ENCODE measurements at regions not wholly inside any gene's neighbourhood (a gene's known extent, or its start where the extent isn't known, plus 50 kb on each side); places are given as distances from the start of the nearest gene placed in this dataset.
A peak's percentile ranks its signal among the peaks of the same experiment; 100 is the strongest.
"Not testable (repeated sequence)": the region's sequence is repeated elsewhere in the genome, so short reads cannot be mapped to it uniquely, and the experiment has no call there.

DNA sequence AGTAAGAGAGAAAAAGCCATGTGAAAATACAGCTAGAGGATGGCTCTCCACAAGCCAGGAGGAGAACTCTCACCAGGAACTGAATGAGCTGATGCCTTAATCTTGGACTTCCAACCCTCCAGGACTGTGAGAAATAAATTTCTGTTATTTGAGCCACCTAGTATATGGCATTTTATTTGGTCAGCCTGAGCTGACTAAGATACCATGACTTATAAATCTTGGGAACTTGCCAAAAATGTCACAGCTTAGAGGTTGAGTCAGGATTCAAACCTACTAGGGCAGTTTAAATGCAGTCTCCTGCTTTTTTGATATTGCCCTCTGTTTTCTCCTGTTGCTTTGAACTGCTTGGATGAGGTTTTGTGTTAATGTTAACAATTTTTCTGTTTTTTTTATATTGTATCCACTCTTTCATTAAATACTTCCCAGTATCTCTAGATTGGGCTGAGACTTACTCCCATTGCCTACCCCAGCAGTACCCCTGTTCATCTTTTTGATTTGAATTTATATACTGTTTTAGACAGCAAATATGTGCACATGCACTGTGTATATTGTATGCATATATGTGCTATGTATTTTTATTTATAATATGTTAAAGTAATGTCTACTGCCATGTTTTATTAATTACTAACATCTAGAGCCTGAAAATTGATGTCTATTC, 1223.2 kb downstream of the OTOL1 start:
- peak; percentile 63 for DNase-seq (ENCODE audit: low spot score)

DNA sequence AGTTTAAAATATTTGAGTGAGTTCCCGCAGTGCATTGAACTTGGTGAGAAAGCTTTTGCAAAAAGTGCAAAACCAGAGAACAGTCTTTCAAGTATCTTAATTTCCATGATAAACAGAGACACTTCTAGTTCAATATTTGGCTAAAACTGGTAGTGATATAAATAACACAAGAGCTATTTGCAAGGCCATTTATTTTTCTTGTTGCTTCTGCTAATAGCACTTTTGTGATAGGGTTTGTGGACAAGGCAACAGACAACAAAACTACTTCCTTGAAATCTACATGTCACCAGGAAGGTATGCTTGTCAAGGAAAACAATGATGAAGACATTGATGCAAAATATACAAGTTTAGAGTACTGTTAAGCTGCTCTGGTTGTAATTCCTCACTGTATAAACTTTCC, 1225.1 kb downstream of the OTOL1 start:
- no peak for DNase-seq (ENCODE audit: low spot score)

DNA sequence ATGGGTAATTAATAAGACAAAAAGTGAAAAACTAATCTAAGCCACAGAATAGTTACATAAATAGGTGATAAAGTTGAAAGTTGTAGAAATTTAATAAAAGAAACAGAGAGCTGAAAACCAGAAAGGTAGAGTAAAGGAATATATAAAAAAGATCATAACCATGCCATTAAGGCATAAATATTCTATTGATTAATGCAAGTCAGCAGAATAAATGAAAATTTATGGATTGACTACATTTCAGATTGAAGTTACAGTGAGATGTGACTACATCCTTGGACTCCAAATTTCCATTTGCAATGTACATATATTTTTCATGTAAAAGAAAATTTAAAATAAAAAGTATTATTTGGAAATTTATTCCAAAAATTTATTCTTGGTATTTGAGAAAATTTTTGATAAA, 1225.7 kb downstream of the OTOL1 start:
- DNase-seq (ENCODE audit: low spot score): no peak

DNA sequence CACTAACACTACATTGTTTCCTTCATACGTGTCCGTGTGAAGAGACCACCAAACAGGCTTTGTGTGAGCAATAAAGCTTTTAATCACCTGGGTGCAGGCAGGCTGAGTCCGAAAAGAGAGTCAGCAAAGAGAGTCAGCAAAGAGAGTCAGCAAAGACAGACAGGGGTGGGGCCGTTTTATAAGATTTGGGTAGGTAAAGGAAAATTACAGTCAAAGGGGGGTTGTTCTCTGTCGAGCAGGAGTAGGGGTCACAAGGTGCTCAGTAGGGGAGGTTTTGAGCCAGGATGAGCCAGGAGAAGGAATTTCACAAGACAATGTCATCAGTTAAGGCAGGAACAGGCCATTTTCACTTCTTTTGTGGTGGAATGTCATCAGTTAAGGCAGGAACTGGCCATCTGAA, 1226.2 kb downstream of the OTOL1 start:
- DNase-seq (ENCODE audit: low spot score): not testable (repeated sequence)

DNA sequence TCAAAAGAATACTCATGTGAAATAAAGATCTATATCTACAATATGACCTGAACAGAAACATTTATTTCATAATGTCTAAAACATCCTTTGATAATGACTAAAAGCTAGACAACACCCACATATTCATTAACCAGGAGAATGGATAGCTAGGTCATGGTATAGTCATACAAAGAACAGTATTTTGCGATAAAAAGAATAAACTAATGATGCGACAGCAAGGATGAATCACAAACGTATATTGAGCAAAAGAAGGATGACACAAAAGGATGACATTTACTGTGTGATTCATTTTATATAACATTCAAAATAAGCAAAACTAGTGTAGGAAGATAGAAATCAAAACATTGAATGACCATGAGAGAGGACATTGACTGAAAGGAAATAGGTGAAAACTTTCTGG, 1233.1 kb downstream of the OTOL1 start:
- peak; percentile 4 for DNase-seq (ENCODE audit: low spot score)

DNA sequence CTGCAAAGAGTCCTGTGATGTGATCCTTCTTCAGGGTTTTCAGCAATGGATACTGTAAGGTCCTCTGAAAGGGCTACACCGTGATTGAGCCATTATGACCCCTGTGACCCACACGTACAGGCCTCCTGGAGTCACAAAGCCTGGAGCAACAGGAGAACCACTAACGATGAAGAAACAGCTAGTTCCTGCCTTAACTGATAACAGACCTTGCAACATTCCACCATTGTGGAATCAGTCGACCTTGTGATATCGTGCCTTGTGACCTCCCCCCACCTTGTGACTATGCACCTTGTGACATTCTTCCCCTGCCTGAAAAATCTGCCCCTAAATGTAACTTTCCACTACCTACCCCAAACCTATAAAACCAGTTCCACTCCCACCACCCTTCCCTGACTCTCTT, 1235.4 kb downstream of the OTOL1 start:
- not testable (repeated sequence) for DNase-seq (ENCODE audit: low spot score)

DNA sequence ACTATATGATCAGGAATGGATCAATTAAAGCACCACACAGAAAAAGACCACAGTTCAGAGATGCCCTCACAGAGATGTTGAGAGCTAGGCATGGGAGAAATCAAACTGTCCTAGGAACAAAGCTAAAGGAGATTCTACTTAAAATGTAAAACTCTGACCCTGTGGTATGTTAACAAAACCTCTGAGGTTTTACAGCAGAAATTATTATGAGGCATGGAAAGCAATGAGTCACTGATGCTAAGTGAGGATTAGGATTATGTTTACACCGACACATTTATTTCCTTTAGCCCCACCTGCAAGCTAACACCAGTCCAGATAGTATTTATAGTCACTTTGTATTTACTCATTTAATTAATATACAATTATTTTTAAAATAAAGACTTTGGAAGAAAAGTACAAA, 1242.2 kb downstream of the OTOL1 start:
- DNase-seq (ENCODE audit: low spot score): peak; percentile 3

DNA sequence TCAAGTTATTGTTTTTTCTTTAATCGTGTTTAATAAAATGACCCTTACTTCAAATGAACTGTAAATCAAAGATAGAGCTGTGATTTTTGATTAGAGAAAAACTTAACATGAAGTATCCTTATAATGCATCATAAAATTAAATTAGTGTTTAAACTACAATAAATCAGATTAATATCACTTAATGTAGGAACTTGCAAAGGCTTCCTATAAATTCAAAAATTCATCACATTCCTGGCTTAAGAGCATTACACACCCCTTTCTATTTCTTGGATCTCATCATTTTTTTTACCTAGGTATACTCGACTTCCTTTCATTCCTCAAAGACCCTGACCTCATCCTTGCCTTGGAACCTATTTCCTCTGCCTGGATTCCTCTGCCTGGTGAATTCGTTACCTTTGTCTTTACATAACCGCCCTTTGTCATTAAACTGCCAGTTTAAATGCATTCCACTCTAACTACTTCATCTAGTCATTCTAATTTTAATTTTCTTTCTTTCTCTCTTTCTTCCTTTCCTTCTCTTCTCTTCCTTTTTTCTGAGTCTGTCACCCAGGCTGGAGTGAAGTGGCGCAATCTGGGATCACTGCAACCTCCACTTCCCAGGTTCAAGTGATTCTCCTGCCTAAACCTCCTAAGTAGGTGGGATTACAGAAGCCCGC, 1244.5 kb downstream of the OTOL1 start:
- no peak for DNase-seq (ENCODE audit: low spot score)

DNA sequence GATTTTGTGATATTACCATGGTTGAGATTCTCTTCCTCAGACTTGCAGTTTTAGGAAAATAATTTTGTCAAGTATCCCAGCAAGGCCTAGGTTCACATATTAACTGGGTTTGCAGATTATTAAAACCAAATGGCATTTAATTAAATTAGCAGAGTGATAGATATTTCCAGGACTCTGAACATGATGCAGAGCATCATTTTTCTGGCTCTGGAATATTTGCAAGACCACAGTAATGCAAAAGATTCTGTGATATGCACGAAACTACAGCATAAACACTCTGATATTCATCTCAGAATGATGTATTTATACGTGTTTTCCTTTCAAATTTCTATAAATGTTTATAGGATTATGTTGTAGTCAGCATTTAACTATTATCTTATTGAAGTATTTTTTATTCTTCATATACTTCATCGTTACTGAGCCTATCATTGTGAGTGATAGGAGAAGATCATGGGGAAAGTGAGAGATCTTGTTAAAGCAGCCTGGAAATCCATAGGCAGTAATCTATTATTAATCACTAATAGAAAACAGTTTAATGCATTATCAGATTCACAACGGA, 1245.6 kb downstream of the OTOL1 start:
- DNase-seq (ENCODE audit: low spot score): no peak

DNA sequence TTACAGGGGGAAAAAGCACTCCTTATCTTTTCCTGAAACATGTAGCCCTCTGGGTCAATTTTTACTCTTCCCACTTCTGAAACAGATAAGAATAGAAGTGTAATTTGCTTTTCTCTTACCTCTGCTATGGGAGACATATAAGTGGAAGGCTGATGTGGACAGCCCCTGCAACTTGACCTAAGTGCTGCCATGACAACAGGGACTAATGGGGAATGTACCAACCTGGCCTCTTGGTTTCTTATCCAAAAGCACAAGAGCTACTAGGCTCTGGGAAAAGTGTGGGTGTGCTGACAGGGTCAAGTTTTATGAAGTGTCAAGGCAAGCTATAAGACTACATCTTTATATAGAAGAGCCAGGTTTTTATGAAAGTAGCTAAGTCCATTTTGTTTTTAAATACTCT, 1246.5 kb downstream of the OTOL1 start:
- no peak for DNase-seq (ENCODE audit: low spot score)

DNA sequence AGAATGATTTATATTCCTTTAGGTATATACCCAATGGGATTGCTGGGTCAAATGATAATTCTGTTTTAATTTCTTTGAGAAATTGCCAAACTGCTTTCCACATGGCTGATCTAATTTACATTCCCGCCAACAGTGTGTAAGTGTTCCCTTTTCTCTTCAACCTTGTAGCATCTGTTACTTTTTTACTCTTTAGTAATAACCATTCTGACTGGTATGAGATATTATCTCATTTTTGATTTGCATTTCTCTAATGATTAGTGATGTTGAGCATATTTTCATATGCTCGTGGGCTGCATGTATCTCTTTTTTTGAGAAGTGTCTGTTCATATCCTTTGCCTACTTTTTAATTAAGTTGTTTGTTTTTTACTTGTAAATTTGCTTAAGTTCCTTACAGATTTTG, 1264.2 kb downstream of the OTOL1 start:
- DNase-seq (ENCODE audit: low spot score): no peak

DNA sequence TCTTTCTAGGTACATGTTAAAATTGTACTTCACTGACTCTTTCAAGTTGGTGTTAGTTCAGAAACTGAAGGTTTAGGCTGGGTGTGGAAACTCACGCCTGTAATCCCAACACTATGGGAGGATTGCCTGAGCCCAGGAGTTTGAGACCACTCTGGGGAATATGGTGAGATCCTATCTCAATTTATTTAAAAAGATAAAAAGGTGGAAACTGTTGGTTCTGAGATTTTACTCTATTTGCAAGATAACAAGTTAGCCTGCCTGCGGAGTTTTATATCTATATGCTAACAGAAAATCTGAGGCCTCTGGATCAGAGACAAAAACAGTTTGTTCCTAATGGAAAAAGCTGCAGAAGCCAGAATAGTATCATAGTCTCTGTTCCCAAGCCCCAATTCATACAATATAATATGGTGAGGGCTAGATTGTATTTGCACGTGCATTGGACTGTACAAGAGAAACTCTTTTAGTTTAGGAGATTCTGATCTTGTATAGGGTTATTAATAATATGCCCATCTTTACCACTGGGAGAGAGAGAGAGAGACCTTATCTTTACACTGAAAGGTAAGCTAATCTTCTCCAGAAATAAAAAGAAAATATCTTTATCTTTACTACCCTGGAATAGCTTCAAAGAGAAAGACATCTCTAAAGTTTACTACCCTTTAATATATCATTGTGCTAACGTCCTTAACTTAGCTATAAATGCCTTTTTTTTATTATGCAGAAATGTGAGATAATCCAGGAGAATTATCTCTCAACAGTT, 1267.6 kb downstream of the OTOL1 start:
- no peak for DNase-seq (ENCODE audit: low spot score)

DNA sequence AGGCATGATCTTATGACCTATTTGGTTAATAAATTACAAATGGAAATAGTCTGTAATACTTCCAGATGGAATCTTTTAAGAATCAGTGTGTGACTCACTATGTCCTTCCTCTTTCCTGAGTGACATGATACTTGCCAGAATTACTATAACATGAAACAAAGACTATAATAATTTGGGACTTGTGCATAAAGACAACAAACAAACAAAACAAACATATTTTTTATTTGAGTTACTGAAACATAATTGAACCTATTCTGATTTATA, 1268.1 kb downstream of the OTOL1 start:
- DNase-seq (ENCODE audit: low spot score): peak; percentile 4

DNA sequence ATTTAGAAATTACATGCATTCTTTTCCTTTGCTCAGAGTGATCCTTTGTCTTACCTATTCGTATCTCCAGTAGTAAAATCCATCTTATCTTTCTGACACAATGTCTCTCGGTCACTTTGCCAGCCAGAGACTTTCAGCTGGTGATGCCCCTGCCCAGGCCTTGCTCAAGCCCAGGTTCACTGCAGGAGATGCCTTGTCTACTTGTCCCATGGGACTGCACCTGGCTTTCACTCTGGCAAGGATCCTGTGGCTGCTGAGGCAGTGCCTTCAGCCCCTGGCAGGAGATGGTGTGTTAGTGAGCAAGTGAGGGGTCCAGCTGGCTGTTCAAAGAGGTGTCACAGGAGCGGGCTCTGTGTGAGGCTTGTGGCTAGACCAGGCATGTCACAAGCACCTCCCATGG, 1268.9 kb downstream of the OTOL1 start:
- no peak for DNase-seq (ENCODE audit: low spot score)

DNA sequence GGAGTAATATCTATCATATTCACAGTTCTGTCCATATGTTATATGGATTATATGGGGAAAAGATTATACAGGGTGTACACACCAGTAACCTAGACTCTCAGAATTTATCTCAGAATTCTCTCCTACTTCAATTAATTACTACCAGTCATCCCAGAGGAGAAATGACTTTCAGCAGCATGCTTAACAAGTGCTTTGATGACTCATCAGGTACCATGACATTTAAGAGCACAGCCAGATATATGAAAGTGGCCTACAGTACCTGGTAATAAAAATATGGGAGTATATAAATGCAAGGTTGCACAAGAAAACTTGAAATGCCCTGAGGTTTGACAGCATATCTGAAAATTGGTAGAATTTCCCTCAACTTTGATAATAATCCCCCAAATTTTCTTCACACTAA, 1273.0 kb downstream of the OTOL1 start:
- no peak for DNase-seq (ENCODE audit: low spot score)

DNA sequence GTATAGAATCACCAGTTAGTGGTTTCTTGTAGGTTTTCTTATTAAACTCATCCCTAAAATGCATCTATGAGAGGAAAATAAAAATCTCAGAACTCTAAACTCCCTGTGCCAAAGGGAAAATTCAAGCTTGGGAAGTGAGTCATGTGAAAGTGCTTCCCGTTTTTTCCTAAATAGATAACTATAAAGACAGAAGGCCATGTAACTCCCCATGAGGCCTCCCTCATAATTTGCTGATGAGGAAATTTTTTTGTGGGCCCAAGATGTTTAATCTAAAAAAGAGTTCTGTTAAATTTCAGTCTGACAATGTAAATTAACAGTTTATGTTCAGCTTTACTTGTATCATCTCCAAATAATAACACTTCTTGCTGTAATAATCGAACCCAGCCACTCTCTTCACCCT, 1273.9 kb downstream of the OTOL1 start:
- no peak for DNase-seq (ENCODE audit: low spot score)

DNA sequence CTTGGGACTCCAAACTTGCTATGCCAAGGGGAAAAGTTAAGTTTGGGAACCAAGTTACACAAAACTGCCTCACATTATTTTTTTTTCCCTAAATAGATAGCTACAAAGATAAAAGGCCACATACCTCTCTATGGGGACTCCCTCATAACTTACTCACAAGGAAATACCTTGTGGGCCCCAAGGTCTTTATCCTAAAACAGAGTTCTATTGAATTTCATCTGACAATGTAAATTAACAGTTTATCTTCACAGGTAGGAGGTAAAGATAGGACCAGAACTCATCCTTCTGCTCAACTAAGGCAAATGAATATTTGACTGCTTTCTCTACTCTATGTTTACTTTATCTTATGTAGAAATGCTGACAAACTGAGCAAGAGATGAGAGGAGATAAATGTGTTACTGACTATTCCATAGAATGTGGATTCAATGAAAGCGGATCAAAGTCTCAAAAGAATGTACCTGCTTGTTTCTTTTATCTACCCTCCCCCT, 1278.0 kb downstream of the OTOL1 start:
- no peak for DNase-seq (ENCODE audit: low spot score)

DNA sequence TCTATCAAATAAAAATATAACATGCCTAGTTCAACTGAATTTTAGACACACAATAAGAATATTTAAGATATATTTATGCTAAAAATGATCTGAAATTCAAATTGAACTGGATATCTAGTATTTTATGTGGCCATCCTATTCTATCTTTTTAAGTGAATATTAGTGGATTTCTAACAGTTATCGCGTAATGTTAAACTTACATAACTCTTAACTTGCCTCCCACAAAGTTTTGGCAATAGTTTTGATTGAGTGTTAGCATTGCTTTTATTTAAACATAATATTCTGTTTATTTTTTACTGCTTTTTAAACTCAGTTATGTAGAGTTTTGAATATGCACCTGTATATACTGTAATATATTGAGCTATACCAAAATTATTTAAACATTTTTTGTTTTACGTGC, 1279.5 kb downstream of the OTOL1 start:
- DNase-seq (ENCODE audit: low spot score): no peak

DNA sequence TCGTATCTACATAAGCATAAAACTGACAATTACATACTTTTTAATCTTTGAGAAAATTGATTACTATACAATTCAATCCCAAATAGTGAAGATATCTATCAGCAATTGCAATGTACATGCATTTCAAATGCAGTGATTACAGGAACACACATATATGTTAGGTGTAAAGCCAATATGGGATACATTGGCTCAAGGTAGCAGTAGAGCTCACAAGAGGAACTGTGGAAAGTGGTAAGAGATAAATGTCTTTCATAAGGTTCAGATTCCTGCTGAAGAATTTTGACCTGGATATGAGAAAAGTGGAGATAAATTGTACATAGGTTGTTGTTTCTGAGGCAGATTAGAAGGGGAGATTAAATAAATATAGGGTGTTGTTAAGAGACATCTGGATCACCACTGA, 1280.5 kb downstream of the OTOL1 start:
- DNase-seq (ENCODE audit: low spot score): no peak

DNA sequence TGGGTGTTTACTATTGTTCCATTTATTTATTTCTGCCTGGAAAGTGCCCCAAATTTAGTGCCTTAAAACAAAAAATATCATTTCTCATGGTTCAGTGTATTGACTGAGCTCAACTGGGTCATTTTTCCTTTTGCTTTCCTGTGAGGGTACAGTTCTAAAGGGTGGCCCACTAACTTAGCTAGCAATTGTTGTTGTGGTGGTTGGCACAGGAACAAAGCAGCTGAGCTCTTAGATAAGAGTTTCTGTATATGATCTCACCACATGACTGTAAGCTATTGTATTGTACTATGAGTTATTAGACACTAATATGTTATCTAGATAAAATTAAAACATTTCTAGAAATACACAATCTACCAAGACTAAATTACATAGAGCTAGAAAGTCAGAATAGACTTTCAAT, 1283.7 kb downstream of the OTOL1 start:
- DNase-seq (ENCODE audit: low spot score): no peak

DNA sequence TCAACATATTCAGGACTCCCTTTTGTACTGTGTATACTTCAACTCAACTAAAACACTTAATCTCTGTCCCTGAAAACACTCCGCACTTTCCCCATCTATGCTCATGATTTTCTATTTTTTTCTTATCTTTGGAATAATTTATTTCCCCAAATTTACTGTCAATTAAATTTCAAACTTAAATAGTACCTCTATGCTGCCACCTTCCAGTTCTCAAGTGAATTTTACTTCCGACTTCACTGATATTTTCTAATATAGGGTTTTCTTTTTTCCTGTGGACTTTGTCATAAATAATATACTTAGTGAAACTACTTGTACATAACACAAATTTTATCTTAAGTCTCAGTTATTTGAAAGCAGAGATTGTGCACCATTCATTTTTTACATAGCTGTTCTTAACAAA, 1303.3 kb downstream of the OTOL1 start:
- DNase-seq (ENCODE audit: low spot score): no peak

DNA sequence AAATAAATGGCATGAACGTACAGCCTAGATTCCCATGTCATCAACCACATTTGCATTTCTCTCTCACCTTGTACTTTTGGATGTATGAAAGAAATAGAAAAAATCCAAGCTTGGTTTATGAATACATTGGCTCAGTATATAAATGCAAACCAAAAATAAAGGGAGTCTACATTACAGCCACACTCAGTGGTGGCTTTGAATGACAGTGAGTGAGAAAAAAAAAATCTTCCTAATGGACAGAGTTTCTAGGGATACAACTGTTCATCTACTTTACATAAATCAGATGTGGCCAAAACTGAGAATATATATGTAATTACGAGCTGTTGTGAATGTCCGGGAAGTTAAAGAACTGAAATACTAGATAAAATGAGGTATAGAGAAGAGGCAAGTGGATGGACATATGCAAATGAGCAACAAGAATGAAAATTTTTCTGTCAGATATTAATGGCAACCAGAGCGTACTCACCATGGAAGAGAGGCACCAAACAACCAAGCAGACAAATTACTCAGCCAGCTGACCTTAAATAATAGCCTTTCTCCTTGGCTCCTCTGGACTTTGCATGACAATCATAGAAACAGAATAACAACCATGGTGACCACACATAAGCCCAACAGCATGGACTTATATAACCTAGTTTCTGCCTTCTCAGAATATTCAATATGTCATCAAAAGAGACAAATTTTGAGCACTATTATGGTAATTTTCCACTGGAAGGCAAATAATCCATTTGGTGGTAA, 1305.8 kb downstream of the OTOL1 start:
- DNase-seq (ENCODE audit: low spot score): no peak

DNA sequence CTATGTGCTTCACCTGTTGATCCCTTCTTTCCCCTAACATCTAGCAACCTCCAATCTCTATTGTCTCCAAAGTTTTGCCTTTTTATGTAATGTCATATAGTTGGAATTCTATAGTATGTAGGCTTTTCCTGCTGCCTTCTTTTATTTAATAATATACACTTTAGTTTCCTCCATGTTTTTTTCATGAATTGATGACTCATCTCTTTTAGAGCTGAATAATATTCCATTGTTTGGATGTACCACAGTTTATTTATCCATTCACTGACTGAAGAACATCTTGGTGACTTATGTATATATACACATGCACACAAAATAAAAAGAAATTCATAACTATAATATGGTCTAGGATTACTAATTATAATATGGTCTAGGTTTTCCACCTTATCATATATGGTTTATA, 1314.2 kb downstream of the OTOL1 start:
- no peak for DNase-seq (ENCODE audit: low spot score)

Data from GM03348 (cell line).